SH-SY5Y (cell line): ENCODE measurements at regions not wholly inside any gene's neighbourhood (a gene's known extent, or its start where the extent isn't known, plus 50 kb on each side); places are given as distances from the start of the nearest gene placed in this dataset.

Experiments
- GATA2 ChIP-seq: IDR thresholded peaks from 2 replicates; pipeline ENCODE4 v1.6.1; 2011; ENCODE audit warnings: mild to moderate bottlenecking, low read depth, low read length
- GATA3 ChIP-seq: IDR thresholded peaks from 2 replicates; pipeline ENCODE4 v1.6.1; 2011; ENCODE audit warnings: low read depth, mild to moderate bottlenecking, low read length, moderate library complexity

- no peak for TF ChIP-seq GATA2
- no peak for TF ChIP-seq GATA3
Observed at GRCh38 chr2:16330012-16330411, 335.6 kb downstream of the CYRIA start.
